RWPE1 (cell line): ENCODE measurements at regions not wholly inside any gene's neighbourhood (a gene's known extent, or its start where the extent isn't known, plus 50 kb on each side); places are given as distances from the start of the nearest gene placed in this dataset.

ENCODE experiments used
- CTCF ChIA-PET: fragments of 350-600 bp; sonication (Branson Sonifier 250); formaldehyde crosslinking; extraction: SDS; loops from one replicate; lab custom pipeline; 2021; lab: Yijun Ruan, JAX
- POLR2A ChIA-PET: fragments of 400-600 bp; formaldehyde crosslinking; extraction: SDS; loops from one replicate; lab custom pipeline; 2020; ENCODE audit warnings: antibody characterized with exemption; ENCODE audit not compliant: low non-redundant PET; lab: Yijun Ruan, JAX
- DNase-seq: peaks from one replicate; pipeline ENCODE4 v3.0.0; 2012; ENCODE audit warnings: low spot score
- H3K27ac ChIP-seq: fragments of 450-650 bp; 2 replicates; pipeline ENCODE4 v1.5.1; 2017
- TF ChIP-seq, protein P1 (sequence below): fragments of 450-650 bp; conservative IDR thresholded peaks from 2 replicates; pipeline ENCODE4 v1.5.1; 2017; ENCODE audit warnings: low read depth, mild to moderate bottlenecking

DNA sequence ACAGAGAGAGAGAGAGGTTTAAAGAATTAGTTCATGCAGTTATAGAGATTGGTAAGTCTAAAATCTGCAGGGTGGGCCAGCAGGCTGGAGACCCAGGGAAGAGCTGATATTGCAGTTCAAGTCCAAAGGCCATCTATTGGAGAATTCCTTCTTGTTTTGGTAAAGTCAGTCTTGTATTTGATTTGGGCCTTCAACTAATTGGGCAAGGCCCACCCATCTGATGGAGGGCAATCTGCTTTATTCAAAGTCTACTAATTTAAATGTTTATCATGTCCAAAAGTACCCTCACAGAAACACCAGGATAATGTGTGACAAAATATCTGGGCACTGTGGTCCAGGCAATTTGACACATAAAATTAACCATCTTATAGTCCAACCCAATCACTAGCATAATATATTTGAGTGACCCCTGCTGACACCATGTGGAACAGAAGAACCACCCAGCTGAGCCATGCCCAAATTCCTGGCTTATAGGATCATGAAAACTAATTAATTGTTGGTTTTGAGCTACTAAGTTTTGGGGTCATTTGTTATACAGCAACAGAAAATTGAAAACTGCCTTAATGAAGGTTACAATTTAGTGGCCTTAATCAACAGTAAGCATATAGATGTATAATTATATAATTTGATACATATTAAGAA is 109.1 kb upstream of the PLXNC1 start:
- POLR2A ChIA-PET: no interaction called here

DNA sequence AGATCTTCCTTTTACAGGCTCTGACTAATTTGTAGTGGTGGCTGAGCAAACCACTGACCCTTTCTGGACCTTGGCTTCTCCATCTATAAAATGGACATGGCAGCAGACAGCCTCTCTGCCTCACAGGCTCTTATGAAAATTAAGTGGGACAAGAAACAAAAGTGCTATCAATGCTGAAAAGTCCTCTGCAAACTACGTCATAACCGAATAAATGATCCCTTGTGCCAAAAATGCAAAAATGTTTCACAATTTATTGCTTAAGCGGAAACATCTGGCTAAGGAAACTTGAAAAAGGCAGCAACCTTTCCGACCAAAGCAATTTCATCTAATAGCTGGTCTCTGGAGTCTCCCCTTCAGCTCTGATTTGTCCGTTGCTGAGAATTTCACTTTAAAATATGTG is 108.5 kb upstream of the PLXNC1 start:
- no peak overlapping the region for H3K27ac ChIP-seq
- TF ChIP-seq, protein P1, sequence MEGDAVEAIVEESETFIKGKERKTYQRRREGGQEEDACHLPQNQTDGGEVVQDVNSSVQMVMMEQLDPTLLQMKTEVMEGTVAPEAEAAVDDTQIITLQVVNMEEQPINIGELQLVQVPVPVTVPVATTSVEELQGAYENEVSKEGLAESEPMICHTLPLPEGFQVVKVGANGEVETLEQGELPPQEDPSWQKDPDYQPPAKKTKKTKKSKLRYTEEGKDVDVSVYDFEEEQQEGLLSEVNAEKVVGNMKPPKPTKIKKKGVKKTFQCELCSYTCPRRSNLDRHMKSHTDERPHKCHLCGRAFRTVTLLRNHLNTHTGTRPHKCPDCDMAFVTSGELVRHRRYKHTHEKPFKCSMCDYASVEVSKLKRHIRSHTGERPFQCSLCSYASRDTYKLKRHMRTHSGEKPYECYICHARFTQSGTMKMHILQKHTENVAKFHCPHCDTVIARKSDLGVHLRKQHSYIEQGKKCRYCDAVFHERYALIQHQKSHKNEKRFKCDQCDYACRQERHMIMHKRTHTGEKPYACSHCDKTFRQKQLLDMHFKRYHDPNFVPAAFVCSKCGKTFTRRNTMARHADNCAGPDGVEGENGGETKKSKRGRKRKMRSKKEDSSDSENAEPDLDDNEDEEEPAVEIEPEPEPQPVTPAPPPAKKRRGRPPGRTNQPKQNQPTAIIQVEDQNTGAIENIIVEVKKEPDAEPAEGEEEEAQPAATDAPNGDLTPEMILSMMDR: no peak
- no peak for DNase-seq
- CTCF ChIA-PET: interaction anchor here (0.6 to 0.7 kb wide), 2 partner anchors 588 to 1669 kb away, joined by 3 read pairs; no protein-coding TSS in a partner anchor
- POLR2A ChIA-PET: no interaction called here

More for the DNA sequence above, 109.1 kb upstream of the PLXNC1 start:
- no peak for DNase-seq
- TF ChIP-seq, protein P1: no peak
- H3K27ac ChIP-seq: no peak overlapping the region
- CTCF ChIA-PET: interaction anchor here (0.6 kb wide), 1 partner anchor 1670 kb away, joined by 3 read pairs; no protein-coding TSS in a partner anchor

DNA sequence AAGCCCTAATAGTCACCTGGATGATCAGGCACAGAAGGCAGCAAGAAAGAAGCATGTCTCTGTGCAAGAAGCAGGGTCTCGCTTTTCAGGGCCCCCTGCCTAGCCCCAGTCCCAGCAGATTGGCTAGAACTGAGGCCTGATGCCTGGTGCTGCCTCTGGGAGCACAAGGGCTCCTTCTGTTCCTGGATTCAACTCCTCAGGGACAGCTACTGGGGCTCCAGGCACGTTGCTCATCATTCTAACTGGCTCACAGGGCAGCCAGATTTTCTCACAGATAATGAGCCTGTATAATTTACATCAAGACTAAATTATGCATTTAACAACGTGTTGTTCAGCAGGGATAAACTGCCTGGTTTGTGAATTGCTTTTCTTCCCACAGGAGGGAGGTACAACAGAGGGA is 106.5 kb upstream of the PLXNC1 start:
- CTCF ChIA-PET: no interaction called here
- H3K27ac ChIP-seq: no peak overlapping the region
- POLR2A ChIA-PET: no interaction called here
- no peak for DNase-seq
- TF ChIP-seq, protein P1: no peak

DNA sequence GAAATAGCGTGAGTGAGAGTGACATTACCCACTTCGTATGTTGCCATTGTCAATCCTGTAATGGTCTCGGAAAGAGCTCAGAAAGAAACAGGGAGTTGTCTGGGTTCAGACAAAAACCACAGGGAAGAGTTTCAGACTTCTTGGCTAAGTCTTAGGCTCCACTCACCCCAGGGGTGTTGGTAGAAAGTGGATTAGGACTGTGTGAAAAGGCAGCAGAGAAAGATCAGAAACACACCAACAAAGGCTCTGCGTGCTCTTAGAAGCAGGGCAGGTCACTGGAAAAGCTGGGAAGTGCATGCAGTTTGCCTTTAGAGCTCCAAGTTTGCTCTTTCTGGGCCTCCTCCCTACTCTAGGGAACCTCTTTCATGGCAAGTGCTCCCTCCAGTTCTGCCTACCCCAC is 106.1 kb upstream of the PLXNC1 start:
- ChIA-PET CTCF (interaction anchor here (0.6 kb wide), 1 partner anchor 527 kb away, joined by 3 read pairs; no protein-coding TSS in a partner anchor), POLR2A (no interaction called here)
- DNase-seq: no peak
- no peak overlapping the region for H3K27ac ChIP-seq
- TF ChIP-seq, protein P1: no peak

DNA sequence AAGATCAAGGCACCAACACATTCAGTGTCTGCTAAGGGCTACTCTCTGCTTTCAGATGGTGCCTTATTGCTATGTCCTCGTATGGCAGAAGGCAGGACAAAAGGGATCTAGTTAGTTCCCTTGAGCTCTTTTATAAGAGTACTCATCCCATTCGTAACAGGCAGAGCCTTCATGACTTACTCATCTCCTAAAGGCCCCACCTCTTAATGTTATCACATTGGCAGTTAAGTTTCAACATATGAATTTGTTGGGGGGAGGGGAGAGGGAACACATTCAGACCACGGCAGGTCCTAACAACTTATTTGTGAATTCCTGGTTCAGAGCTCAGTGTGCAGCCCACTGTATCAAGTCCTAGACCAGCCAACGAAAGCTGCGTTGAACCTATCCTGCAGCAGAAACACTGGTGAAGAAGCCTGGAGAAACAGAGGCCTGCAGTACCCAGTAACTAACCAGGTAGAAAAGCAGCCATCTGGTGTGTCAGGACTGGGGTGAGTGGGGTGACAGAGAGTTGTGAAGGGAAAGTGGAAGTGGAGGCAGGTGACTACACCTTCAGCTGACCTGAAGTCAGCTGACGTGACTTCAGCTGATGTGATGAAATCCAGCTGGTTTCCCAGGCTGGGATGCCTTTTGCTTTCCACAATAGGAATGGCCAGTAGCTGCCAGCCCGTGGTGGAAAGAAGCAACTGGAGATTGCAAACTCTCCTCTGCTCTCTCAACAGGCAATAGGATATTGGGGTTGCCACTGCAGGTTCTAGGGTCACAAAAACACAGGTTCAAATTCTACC is 101.6 kb upstream of the PLXNC1 start:
- TF ChIP-seq, protein P1: no peak
- ChIA-PET POLR2A (no interaction called here), CTCF (interaction anchor here (0.6 kb wide), 1 partner anchor 433 kb away, joined by 3 read pairs; no protein-coding TSS in a partner anchor)

DNA sequence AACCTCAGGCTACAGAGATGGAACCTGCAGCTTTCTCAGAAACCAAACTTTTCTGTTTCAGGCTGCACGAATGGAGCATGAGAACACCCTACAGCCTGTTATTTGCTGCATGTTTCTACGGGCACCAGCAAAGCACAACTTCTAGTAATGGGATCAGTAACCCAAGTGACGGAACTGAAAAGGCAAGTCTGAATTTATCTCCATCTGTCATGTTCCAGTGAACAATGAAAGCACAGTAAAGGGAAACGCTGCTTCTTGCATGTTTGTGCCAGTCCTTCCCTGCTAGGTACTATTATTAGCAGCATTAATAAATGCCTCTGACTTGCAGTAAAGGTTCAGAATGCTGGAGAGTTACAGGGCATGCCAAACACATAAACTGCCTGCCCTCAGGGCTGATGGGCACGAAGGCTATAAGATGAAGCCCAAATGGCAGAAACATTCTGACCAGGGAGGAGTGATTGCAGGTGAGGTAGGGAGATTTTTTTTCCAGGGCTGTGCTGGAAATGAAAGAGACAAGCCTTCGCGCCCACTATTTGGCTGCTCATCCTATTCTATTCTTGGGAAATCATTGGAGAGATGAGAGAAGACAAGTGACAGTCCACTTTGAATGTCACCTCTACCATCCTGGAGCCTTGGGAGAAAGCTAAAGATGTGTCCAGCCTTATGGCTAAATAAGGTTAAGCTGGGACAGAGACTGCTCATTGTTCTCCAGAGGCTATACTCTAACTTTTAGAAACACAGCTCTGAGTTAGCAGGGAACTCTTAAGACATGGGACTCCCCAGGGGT is 100.4 kb upstream of the PLXNC1 start:
- peak; percentile 7 for DNase-seq
- TF ChIP-seq, protein P1: no peak
- ChIA-PET CTCF (no interaction called here), POLR2A (no interaction called here)
- H3K27ac ChIP-seq: peak overlapping the region; percentile 72

More for the DNA sequence above, 101.6 kb upstream of the PLXNC1 start:
- peak; percentile 10 for DNase-seq
- H3K27ac ChIP-seq: peak overlapping the region; percentile 72
